ENCODE measurements at regions not wholly inside any gene's neighbourhood (a gene's known extent, or its start where the extent isn't known, plus 50 kb on each side); places are given as distances from the start of the nearest gene placed in this dataset.

GRCh38 chr2:76567478-76567877, 856.8 kb upstream of the GCFC2 start:
- TF ChIP-seq CTCF (IDR thresholded peaks at IDR 0.05) (no peak), MEF2A (IDR thresholded peaks at IDR 0.05; ENCODE audit: borderline replicate concordance, low read depth) (no peak), ELF1 (IDR thresholded peaks at IDR 0.05) (no peak), NRF1 (IDR thresholded peaks at IDR 0.05; ENCODE audit: low read depth, low read length) (no peak), PBX3 (IDR thresholded peaks at IDR 0.05) (no peak), RAD21 (IDR thresholded peaks at IDR 0.05; ENCODE audit: low read length) (no peak), MXI1 (IDR thresholded peaks at IDR 0.05; ENCODE audit: low read depth, low read length) (no peak), TAF1 (IDR thresholded peaks at IDR 0.05; ENCODE audit: borderline replicate concordance, low read depth, low read length) (no peak), POLR2AphosphoS5 (IDR thresholded peaks at IDR 0.05; ENCODE audit: low read depth, low read length) (no peak), SIN3A (IDR thresholded peaks at IDR 0.05; ENCODE audit: borderline replicate concordance, low read depth, low read length) (no peak), NFIC (IDR thresholded peaks at IDR 0.05; ENCODE audit: borderline replicate concordance) (no peak), GATA2 (CRISPR knock-in tag; IDR thresholded peaks at IDR 0.05) (no peak)
